KBM-7 (cell line): ENCODE measurements at regions not wholly inside any gene's neighbourhood (a gene's known extent, or its start where the extent isn't known, plus 50 kb on each side); places are given as distances from the start of the nearest gene placed in this dataset.
"Not testable (repeated sequence)": the region's sequence is repeated elsewhere in the genome, so short reads cannot be mapped to it uniquely, and the experiment has no call there.

Experiments used
- DNase-seq: peaks from one replicate; pipeline ENCODE4 v3.0.0-alpha.2; 2015
- in situ Hi-C: fragments of 300-500 bp; cut with MboI; formaldehyde crosslinking; loops from 2 replicates; pipeline ENCODE4 v1.14.3; 2020; ENCODE audit warnings: low sequenced_read_pairs, low pct_unique_long_range_greater_than_20kb, mixed read lengths

- in situ Hi-C loops, result no loop called here
- no peak for DNase-seq
These were observed 126.1 kb upstream of the FAM20C start for GRCh38 chr7:66296-66695.

- in situ Hi-C loops, result no loop called here
- DNase-seq, result no peak
These were observed 125.6 kb upstream of the FAM20C start for GRCh38 chr7:66741-67140.

- in situ Hi-C loops, result no loop called here
- DNase-seq, result no peak
These were observed 124.5 kb upstream of the FAM20C start for GRCh38 chr7:67661-68395.

GRCh38 chr7:68629-69028 is 123.7 kb upstream of the FAM20C start:
- in situ Hi-C loops, result no loop called here
- no peak for DNase-seq

- in situ Hi-C loops, DNase-seq: not testable (repeated sequence)
These were observed 123.3 kb upstream of the FAM20C start for GRCh38 chr7:69052-69451.

GRCh38 chr7:69499-70123 is 122.8 kb upstream of the FAM20C start:
- in situ Hi-C loops, DNase-seq: not testable (repeated sequence)

GRCh38 chr7:70207-70606 is 122.2 kb upstream of the FAM20C start:
- DNase-seq, in situ Hi-C loops: not testable (repeated sequence)

GRCh38 chr7:70989-71388 is 121.4 kb upstream of the FAM20C start:
- in situ Hi-C loops, DNase-seq: not testable (repeated sequence)

- in situ Hi-C loops, DNase-seq: not testable (repeated sequence)
These were observed 119.9 kb upstream of the FAM20C start for GRCh38 chr7:72266-73057.

GRCh38 chr7:73058-73331 is 119.4 kb upstream of the FAM20C start:
- DNase-seq, in situ Hi-C loops: not testable (repeated sequence)

GRCh38 chr7:74008-74540 is 118.3 kb upstream of the FAM20C start:
- in situ Hi-C loops, DNase-seq: not testable (repeated sequence)

GRCh38 chr7:75511-75910 is 116.9 kb upstream of the FAM20C start:
- in situ Hi-C loops, DNase-seq: not testable (repeated sequence)

GRCh38 chr7:76202-76601 is 116.2 kb upstream of the FAM20C start:
- DNase-seq, in situ Hi-C loops: not testable (repeated sequence)

- in situ Hi-C loops, DNase-seq: not testable (repeated sequence)
These were observed 115.5 kb upstream of the FAM20C start for GRCh38 chr7:76829-77395.

GRCh38 chr7:78862-79261 is 113.5 kb upstream of the FAM20C start:
- in situ Hi-C loops, result not testable (repeated sequence)

GRCh38 chr7:79400-80055 is 112.8 kb upstream of the FAM20C start:
- in situ Hi-C loops, DNase-seq: not testable (repeated sequence)

More at GRCh38 chr7:78862-79261, 113.5 kb upstream of the FAM20C start:
- DNase-seq, result not testable (repeated sequence)

- in situ Hi-C loops, result no loop called here
- no peak for DNase-seq
These were observed 111.9 kb upstream of the FAM20C start for GRCh38 chr7:80259-81067.
